SIG-M5 treated with dmso at 0.1 percent for 504 hours (cell line): ENCODE measurements at regions not wholly inside any gene's neighbourhood (a gene's known extent, or its start where the extent isn't known, plus 50 kb on each side); places are given as distances from the start of the nearest gene placed in this dataset.

Source experiments
- DNase-seq: peaks from one replicate; lab custom pipeline; 2025; ENCODE audit not compliant: unreplicated experiment; lab: John Stamatoyannopoulos, UW

GRCh38 chr5:161134956-161135355 is 282.9 kb upstream of the ATP10B start:
- no peak for DNase-seq

- DNase-seq, result no peak
Measured at GRCh38 chr5:161134083-161134482, 282.1 kb upstream of the ATP10B start.

GRCh38 chr5:161115941-161116340 is 263.9 kb upstream of the ATP10B start:
- no peak for DNase-seq

- DNase-seq, result no peak
Measured at GRCh38 chr5:161112371-161112770, 260.4 kb upstream of the ATP10B start.

GRCh38 chr5:161105525-161105924 is 253.5 kb upstream of the ATP10B start:
- DNase-seq, result no peak

- DNase-seq, result no peak
Measured at GRCh38 chr5:161098516-161098915, 246.5 kb upstream of the ATP10B start.

GRCh38 chr5:161096581-161096980 is 244.6 kb upstream of the ATP10B start:
- DNase-seq, result no peak

- DNase-seq, result no peak
Measured at GRCh38 chr5:161095953-161096352, 243.9 kb upstream of the ATP10B start.

- DNase-seq, result no peak
Measured at GRCh38 chr5:161094411-161094810, 242.4 kb upstream of the ATP10B start.

GRCh38 chr5:161093100-161093499 is 241.1 kb upstream of the ATP10B start:
- DNase-seq, result no peak

GRCh38 chr5:161089569-161089968 is 237.6 kb upstream of the ATP10B start:
- DNase-seq, result no peak

GRCh38 chr5:161086461-161086860 is 234.4 kb upstream of the ATP10B start:
- no peak for DNase-seq

GRCh38 chr5:161085056-161085455 is 233.0 kb upstream of the ATP10B start:
- no peak for DNase-seq

GRCh38 chr5:161084115-161084514 is 232.1 kb upstream of the ATP10B start:
- no peak for DNase-seq

- DNase-seq, result no peak
Measured at GRCh38 chr5:161078793-161079192, 226.8 kb upstream of the ATP10B start.

- no peak for DNase-seq
Measured at GRCh38 chr5:161077936-161078545, 226.0 kb upstream of the ATP10B start.

- no peak for DNase-seq
Measured at GRCh38 chr5:161077496-161077895, 225.5 kb upstream of the ATP10B start.

GRCh38 chr5:161064781-161065180 is 212.8 kb upstream of the ATP10B start:
- no peak for DNase-seq

- no peak for DNase-seq
Measured at GRCh38 chr5:161064297-161064696, 212.3 kb upstream of the ATP10B start.

GRCh38 chr5:161058781-161059180 is 206.8 kb upstream of the ATP10B start:
- no peak for DNase-seq

- no peak for DNase-seq
Measured at GRCh38 chr5:161051920-161052500, 200.0 kb upstream of the ATP10B start.

- no peak for DNase-seq
Measured at GRCh38 chr5:161047024-161047423, 195.0 kb upstream of the ATP10B start.

GRCh38 chr5:161042862-161043261 is 190.9 kb upstream of the ATP10B start:
- no peak for DNase-seq
